Hematopoietic multipotent progenitor cell treated with erythropoietin and hydrocortisone succinate and interleukin-3 and kit ligand, for 8 days (in vitro differentiated cells): ENCODE measurements at regions not wholly inside any gene's neighbourhood (a gene's known extent, or its start where the extent isn't known, plus 50 kb on each side); places are given as distances from the start of the nearest gene placed in this dataset.
"Not testable (repeated sequence)": the region's sequence is repeated elsewhere in the genome, so short reads cannot be mapped to it uniquely, and the experiment has no call there.

Experiments
- DNase-seq: peaks from one replicate; pipeline ENCODE4 v3.0.0-alpha.2; 2015

DNA sequence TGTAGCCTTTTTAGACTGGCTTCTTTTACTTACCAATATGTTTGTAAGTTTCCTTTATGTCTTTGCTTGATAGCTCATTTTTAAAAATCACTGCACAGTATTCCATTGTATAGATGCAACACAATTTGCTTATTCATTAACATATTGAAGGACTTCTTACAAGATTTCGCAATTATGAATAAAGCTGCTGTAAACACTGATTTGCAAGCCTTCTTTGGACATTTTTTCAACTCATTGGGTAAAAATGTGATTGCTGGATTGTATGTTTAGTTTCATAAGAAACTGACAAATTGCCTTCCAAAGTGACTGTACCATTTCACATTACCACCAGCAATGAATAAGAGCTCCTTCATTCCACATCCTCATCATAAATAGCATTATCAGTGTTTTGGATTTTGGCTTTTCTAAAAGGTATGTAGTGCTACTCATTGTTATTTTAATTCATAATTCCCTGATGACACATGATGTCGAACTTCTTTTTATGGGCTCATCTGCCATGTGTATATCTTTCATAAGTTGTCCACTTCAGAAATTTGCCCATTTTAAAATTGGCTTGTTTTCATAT is 80.7 kb downstream of the TFAP2B start:
- no peak for DNase-seq

DNA sequence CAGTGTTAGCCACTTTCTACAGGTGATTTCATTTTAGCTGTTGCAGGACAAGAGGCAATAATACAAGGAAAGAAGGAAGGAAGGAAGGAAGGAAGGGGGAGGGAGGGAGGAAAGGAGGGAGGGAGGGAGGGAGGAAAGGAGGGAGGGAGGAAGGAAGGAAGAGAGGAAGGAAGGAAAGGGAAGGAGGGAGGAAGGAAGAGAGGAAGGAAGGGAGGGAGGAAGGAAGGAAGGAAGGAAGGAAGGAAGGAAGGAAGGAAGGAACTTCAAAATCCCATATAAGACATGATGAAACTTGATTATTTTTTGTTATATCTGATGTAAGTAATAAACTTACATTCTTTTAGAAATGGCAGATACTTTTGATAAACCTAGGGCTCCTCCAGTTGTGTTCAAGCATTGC is 83.6 kb downstream of the TFAP2B start:
- no peak for DNase-seq

DNA sequence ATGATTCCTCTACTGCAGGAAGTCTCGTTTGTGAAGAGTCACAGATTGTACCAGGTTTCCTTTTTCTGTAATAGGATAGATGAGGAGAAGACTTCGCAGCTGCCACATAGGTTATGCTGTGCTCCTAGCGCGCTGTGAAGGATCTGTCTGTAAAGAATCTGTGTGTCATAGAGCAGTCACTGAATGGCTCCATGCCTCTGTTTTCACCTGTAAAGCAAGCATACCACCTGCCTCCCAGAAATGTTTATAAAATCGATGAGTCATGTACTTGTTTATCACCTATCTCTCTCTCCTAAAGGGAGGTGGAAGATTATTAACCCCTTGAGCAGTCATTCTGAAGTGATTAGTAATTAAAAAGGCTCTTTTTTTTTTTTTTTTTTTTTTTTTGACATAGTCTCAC is 86.6 kb downstream of the TFAP2B start:
- DNase-seq: no peak

DNA sequence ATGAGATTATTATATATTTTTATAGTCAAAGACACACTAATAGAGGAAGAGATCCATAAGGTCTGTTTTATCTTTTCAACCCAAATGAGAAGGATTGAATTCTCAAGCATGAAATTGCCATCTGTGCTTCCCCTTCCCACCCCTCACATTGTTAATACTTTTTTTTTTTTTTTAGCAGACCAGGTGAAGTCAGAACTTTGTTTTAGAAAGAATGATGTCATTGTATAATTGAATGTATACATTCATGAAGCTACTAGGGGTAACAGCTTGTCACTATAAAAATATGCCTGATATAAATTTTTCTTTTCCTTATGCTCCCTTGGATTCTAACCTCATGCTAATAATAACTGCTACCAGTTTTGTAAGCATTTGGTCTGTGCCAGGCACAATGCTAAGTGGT is 88.9 kb downstream of the TFAP2B start:
- DNase-seq: no peak

DNA sequence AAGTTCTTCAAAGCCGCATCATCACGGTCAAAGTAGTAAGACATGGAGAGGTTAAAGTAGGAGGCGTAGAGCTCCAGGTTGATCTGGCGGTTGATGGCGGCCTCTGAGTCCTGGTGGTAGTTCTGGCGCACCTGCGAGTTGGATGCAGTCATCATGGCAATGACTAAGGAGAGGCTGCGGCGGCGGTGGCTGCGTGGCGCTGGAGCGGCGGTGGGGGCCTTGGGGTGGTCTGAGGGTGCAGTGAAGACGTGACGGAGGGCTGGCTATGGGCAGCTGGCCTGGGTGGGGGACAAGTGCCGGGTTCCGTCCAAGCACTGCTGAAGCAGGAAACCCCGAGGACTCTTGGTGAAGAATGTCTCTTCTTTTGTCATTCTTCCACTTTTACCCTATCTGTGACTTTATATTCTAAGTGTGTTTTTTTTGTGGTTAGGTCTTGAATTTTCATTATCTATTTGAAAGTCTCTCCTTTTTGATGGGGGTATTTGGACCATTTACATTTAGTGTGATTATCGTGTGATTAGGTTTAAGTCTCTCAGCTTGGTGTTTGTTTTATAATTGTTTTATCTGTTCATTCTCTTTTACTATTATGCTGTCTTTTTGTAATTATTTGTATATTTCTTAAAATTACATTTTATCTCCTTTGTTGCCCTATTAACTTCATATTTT is 94.6 kb downstream of the TFAP2B start:
- no peak for DNase-seq

DNA sequence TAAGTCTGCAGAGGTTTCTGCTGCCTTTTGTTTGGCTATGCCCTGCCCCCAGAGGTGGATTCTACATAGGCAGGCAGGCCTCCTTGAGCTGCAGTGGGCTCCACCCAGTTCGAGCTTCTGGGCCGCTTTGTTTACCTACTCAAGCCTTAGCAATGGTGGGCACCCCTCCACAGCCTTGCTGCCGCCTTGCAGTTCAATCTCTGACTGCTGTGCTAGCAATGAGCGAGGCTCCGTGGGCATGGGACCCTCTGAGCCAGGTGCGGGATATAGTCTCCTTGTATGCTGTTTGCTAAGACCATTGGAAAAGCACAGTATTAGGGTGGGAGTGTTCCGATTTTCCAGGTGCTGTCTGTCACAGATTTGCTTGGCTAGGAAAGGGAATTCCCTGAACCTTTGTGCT is 102.7 kb downstream of the TFAP2B start:
- not testable (repeated sequence) for DNase-seq

DNA sequence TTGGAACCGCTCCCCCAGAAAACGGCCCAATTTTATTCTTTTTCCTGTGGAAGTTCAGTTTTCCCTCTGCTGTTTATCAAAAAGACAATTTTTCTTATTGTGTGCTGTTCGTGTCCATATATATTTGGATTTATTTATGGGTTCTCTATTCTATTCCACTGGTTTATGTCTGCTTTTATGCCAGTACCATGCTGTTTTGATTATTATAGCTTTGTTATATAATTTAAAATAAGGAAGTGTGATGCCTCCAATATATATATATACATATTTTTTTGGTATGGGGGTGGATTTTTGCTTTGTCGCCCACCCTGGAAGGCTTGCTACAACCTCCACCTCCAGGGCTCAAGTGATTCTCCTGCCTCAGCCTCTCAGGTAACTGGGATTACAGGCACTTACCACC is 103.3 kb downstream of the TFAP2B start:
- DNase-seq: no peak

DNA sequence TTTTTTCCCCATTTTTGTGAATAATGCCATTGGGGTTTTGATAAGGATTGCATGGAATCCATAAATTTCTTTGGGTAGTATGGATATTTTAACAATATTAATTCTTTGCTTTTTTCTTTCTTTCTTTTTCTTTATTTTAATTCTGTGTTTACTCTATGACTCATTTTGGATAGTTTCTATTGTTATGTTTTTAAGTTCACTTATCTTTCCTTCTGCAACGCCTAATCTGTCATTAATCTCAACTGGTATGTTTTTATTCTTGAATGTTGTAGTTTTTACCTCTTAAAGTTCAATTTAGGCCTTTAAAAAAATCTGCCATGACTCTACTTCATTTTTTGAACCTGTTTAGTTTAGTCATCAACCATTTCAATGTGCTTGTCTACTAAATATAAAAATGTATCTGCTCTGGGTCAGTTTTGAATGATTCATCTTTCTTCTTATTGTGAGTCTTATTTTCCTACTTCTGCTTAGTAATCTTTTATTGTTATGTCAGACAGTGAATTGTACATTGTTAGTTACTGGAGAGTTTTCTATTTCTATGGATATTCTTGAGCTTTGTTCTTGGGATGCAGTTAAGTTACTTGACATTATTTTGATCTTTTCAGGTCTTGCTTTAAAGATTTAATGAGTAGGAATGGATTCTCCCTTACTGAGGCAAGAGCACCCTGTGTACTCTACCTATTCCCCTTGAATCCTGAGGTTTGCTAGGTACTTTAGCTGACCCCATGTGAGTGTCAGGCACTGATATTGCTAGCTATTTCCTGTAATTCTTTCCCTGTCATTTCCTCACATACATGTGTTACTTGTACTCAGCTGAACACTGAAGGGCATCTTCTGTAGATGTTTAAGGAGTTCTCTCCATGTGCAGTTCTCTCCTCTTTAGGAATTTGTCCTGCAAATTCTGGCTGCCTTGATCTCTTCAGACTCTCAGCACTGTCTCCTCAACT is 104.2 kb downstream of the TFAP2B start:
- DNase-seq: no peak

DNA sequence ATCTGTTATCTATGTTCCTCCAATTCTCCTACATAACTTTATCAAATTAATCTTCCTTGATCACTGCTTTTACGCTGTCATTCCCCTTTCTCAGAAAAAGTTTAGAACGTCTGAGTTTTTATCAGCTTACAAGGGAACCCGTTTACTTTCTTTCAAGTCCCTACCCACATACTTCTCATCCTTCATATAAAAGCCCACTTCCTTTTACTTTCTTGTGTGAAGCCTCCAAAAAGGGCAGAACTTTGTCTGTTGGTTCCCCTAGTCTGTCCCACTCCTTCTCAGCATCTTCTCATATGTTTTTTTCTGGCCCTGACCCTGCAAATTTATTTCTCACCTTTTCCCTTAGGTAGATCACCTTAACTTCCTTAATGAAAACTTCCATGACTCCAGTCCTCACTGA is 106.1 kb downstream of the TFAP2B start:
- DNase-seq: no peak

DNA sequence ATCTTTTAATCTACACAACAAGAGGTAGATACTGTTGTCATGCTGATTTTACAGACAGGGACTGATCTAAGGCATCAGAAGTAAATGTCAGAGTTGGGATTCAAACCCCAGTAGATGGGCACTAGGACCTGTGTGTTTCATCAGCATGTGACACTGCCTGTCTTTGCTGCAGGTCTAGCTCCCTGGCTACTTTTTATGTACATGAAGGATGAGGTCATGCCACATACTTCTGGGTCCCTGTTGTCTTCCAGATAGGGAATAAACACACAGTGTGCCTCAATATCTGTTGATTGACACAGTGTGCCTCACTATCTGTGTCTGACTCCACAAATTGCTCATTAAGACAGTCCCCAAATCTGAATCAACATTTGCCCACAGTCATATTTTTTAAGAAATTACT is 106.9 kb downstream of the TFAP2B start:
- no peak for DNase-seq

DNA sequence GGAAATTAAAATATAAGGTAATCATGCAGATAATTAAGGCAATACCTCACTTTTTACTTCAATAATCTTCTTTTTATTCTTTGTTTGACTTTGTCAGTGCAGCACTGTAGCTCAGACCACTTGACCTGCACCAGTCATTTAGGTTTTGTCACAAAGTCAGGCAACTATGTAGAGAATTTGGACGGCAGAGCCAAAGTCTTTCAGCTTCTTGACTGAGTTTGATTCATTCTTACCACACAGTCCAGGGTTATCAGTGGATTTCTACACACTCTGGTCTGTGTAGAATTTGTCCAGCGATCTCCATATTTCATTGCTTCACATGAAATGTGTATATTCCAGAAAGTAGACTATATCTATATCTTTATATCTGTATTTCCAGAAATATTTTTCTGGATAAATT is 107.3 kb downstream of the TFAP2B start:
- DNase-seq: no peak

DNA sequence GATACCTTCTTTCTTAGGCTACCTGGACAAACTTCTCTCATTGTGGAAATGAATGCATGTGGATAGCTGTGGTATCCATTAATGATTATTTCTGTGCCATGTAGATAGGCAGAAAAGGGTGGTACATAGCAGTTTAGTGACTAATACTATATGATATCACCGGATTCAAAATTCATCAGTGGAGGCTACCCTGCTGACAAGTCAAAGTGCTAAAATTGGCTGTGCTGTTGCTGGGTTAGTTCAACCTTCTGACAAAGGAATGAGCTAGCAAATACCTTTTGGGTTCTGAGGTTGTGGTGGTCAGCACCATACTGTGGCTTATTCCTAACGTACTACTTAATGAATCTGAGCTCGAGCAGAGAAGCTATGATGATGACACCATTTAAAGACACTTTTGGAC is 109.1 kb downstream of the TFAP2B start:
- DNase-seq: no peak

DNA sequence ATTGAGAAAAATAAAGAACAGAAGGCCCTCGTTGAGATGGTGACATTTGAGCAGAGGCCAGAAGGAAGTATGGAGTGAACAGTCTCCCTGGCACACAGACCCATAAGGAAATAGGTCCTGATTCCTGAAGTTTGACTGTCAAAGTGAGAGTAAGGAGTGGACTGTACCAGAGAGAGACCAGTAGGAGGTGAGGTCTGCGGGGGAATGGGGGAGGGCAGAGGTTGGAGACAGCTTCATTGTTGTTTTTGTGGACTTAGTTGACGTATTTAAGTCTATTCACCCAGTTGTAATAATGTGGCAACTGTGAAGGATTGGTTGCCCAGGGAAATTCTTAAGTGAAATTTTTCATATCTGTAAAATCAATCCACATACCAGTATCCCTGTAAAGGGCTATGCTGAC is 110.7 kb downstream of the TFAP2B start:
- DNase-seq: no peak

DNA sequence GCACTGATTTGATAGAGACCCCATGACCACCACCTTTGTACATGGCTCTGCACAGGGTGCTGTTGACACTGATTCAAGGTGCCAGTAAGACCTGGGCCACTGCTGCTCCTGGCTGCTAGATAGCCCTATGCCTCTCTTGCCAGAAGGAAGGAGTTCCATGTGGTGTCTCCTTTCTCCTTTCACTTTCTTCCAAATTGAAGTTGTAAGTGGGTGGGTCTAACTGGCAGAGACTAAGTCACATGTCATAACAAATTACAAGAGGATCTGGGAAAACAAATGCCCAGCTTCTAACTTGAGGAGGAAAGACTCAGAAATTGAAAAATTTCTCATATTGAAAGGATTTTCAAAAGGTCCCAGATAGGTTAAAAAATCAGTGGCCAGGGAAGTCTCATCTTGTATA is 116.8 kb downstream of the TFAP2B start:
- DNase-seq: no peak

DNA sequence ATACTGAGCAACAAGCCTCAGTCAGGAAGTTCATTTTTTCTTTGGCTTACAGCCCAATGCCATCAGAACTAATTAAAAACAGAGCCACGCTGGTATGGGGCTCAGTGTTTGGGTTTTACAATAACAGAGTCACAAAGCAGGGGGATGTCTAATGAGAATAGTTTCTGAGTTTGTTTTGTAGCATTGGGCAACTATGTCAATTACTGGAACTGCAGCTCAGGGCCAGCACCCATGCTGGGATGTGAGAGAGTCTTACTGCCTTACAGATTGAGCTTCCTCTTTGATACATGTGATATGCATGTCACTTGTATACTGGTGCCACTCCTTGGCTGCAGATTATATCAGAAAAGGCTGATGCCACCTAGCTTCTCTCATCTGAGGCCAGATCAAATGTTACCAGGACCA is 117.6 kb downstream of the TFAP2B start:
- no peak for DNase-seq

DNA sequence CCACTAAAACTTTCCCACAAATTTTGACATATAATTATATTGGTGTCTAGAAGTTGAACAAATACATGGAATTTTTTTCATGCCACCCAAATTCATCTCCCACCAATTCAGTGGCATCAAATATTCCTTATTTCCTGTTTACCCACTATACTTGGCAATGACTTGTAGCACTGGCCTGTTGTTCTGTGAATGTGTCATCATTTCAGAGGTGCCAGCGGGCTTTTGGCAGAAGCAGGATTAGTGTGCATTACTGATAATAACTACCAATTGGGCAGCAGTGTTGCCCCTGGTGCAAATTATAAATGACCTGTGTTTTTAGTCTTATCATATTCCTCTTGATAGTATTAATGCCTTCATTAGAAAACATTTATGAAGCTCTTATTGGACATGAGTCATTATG is 121.3 kb downstream of the TFAP2B start:
- no peak for DNase-seq

DNA sequence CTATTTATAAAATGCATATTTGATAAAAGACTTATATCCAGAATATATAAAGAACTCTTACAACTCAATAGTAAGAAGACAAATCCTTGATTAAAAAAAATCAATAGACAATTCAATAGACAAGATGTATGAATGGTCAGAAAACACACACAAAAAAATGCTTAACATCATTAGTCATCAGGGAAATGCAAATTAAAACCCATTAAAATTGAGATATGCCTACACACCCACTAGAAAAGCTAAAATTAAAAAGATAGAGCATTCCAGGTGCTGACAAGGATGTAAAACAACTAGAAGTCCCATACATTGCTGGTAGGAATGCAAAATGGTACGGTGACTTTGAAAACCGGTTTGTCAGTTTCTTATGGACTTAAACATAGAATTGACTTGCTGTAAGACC is 127.1 kb downstream of the TFAP2B start:
- DNase-seq: no peak

DNA sequence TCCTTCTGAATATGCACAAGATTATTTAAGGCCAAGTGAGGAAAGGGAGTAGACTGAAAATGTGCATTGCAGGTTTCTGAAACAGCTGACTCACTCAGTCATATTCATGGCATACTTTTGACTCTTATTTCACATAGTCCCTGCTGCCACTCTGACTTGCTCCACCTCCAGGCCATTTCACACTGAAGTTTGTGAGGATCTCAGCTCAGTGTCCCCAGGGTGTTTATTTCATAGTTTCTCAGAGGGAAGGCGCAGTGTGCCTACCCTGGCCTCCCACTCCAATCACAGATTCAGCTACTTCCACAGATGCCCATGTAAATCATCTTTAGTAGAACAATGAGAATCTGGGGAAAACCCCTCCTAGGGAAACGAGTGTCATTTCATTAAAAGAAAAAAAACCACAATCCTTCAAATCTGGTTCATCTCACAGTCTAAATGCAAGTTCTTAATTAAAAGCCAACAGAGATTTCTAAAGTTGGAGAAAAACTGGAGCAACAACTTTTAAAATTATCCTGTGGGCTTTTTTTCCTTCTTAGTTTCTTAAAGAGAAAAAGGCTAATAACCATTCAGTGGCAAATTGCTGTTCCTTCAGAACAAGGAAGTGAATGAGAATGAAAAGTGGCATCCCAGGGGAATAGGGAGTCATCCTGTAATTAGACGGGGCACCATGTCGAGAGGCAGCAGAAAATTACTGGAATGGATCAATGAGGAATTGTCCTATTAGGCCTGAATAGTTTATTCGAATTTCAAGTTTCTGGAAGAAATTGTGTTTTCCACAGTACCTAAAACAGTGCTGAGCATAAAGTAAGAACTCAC is 133.6 kb downstream of the TFAP2B start:
- DNase-seq: no peak

DNA sequence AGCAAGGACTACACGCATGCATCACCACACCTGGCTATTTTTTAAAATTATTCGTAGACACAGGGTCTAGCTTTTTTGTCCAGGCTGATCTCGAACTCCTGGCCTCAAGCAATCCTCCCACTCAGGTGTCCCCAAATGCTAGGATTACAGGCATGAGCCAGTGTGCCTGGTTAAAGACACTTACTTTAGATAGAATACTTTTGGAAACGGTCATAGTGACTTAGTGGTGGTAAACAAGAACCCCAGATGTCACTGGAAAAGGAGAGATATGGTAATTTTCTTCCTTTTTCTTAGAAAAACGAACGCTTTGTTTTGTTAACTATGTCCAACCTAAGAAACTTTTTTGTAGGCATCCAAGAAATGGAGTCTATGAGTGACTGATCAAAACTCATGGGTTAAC is 137.3 kb downstream of the TFAP2B start:
- DNase-seq: no peak

DNA sequence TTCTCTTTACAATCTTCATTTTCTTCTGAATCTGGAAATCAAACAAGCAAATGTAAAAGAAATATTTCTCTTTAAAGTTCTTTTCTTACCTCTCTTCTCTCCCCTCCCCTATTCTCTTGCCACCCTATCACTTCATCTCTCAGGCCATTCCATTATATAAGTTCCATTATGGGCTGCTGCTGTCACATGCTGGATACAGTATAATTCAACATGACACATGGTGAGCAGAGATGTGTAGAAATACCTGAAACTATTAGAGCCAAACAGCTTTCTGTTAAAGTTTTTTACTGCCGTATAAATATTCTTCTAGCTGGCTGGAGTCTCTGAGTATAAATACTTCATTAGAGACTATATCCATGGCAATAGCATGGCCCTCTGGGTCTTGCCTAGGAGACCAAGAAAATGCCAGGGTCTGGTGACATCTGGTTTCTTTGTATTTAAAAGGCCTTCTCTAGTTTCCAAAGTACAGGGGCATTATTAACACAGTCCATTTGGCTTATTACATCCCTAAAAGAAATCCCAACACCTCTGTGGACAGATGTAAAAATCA is 139.6 kb downstream of the TFAP2B start:
- DNase-seq: no peak

DNA sequence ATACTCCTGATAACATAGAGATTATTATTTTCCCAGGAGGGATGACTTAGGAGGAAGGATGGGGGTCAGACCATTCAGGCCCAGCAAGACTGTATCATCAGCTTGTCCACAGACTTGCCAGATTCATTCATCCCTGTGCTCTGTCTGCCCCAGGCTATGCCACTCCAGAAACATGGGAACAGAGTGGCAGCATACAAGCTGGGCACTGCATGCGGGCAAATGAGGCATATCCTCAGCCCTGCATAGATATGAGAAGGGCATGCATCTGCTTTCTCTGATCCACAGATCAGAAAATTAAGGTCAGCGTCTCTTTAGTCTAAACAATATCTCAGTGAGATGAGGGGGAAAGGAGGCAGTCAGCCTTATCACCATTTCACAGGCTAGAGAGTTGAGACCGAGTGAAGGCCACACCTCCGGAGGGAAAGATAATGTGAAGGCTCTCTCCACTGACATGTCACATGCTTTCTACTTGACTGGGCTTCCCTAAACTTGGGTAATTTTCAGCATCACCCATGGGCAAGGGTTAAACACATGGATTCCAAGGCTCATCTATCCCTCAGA is 140.5 kb downstream of the TFAP2B start:
- DNase-seq: peak; percentile 95

DNA sequence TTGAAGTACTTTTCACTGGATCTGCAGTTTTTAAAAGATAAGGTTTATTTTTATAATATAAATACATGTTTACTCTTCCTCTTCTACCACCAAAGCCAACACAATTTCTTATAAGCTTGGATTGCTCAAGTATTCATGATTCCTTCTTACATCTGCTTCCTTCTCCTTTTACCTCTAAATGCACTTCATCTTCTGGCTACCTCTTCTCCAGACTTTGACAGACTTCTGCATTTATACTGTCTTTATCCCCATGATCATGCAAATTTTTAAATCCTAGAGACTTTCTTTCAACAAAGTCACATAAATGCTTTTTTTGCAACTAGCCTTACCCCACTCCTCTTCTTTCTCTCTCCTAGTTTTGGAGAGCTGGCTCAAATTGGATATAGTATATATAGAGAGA is 142.9 kb downstream of the TFAP2B start:
- no peak for DNase-seq
